GM19035 (cell line): ENCODE measurements at regions not wholly inside any gene's neighbourhood (a gene's known extent, or its start where the extent isn't known, plus 50 kb on each side); places are given as distances from the start of the nearest gene placed in this dataset.
"Not testable (repeated sequence)": the region's sequence is repeated elsewhere in the genome, so short reads cannot be mapped to it uniquely, and the experiment has no call there.

Experiments used
- ATAC-seq: cut with Tn5 transposase; IDR thresholded peaks from one replicate; pipeline ENCODE4 v1.9.1; 2021; ENCODE audit not compliant: unreplicated experiment

DNA sequence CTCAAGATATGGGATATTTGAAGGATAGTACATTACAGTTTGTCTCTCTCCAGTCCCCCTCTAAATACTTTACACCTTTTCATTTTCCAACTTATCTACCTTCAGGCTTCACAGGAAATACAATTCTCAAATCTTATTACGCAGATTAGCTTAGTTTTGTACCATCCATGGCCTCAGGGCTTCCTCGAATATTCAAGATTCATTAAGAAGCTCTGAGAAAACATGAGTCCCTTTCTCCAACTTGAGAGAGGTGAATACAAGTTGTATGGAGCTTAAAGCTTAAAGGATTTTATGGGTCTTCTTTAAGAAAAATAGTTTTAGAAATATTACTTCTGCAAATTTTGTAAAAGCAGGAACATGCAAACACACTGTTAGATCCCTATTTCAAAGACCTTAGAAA lies 1212.5 kb downstream of the GALC start:
- ATAC-seq, result no peak

DNA sequence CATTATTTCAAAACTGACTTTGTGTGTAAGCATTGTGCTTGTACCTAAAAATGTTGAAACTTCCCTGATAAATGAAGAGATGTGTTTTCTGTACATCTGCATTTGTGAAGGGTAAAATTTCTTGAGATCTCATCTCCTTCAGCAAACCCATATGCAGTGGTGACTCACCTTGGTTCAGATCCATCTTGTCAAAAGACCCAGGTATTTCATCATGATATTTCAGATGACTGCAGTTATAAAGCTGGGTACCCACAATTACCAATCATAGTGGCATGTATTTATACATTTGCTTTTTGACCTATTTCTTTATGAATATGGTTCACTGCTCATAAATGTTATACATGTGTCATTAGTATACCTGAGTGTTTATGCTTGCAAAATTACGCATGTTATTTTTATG lies 1213.6 kb downstream of the GALC start:
- no peak for ATAC-seq

DNA sequence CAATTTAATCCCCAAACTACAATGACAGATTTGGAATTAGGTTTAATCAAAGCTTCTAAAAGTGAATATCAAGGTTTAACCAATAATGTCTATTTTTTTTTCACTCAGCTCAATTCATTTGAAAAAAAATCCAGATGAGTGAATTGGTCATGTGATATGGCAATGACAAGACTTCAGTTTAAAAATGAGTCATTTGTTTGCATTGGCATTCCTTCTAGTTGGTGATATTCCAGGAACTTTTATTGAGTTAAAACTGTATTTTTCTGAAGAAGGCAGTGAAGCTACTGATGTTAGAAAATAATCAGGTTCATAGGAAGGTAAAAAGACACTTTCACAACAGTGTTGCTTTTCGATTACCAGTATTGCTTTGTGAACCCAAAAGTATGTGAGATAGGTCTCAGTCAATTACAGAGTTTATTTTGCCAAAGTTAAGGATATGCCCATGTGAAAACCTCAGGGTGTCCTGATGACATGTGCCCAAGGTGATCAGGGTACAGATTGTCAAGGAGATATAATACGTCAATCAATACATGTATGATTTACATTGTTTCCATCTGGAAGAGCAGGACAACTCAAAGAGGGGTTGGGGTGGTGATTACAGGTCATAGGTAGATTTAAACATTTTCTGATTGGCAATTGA lies 1214.9 kb downstream of the GALC start:
- ATAC-seq, result no peak

DNA sequence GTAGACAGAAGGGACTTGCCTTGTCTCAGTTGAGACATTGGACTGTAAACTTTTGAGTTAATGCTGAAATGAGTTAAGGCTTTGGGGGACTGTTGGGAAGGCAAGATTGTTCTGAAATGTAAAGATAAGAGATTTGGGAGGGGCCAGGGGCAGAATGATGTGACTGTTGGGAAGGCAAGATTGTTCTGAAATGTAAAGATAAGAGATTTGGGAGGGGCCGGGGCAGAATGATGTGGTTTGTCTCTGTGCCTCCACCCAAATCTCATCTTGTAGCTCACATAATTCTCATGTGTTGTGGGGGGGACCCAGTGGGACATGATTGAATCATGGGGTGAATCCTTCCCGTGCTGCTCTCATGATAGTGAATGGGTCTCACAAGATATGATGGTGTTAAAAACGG lies 1217.1 kb downstream of the GALC start:
- ATAC-seq, result not testable (repeated sequence)

DNA sequence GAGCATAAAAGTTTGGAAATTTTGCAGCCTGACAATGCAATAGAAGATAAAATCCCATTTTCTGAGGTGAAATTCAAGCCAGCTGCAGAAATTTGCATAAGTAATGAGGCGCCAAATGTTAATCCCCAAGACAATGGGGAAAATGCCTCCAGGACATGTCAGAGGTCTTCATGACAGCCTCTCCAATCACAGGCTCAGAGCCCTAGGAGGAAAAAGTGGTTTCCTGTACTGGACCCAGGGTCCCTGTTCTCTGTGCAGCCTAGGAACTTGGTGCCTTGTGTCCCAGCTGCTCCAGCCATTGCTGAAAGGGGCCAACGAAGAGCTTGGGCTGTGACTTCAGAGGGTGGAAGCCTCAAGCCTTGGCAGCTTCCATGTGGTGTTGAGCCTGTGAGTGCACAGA lies 1218.1 kb downstream of the GALC start:
- ATAC-seq, result no peak

DNA sequence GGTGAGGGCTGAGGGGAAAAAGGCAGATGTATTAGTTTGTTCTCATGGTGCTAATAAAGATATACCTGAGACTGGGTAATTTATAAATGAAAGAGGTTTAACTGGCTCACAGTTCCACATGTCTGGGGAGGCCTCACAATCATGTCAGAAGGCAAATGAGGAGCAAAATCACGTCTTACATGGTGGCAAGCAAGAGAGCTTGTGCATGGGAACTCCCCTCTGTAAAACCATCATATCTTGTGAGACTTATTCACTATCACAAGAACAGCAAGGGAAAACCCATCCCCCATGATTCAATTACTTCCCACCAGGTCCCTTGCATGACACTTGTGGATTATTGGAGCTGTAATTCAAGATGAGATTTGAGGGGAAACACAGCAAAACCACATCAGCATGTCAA lies 1220.9 kb downstream of the GALC start:
- ATAC-seq, result no peak

DNA sequence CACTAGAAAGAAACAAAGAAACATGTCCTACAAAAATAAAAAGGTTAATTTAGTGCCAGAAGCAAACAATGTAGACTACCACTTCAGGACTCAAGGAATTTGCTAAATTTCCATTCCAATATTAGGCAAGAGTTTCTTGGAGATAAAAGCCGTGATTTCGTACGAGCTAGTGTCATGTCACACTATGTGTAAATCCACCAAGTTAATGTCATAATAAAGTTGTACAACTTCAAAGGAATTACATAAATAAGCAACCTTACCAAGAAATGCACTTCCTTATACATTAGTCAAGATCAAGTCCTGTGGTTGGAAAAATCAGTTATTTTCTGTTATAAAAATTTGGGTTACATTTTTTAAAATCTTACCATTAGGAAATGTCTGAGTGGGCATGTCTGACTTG lies 1222.8 kb downstream of the GALC start:
- no peak for ATAC-seq

DNA sequence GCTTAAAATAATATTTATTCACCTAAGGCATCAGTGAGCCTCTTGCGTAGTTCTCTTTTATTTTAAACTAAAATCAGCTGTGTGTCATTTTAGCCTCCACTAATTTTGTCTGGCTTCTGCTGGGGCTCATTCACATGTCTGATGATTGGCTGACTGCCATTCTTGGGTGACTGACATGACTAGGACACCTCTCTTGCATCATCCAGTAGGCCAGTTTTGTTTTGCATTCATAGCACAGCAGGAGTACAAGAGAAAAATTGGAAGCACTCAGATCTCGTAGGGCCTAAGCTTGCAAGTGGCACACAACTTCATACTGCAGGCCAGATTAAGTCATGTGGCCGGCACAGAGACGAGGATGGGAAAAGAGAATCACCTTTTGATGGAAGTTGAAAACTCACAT lies 1226.5 kb downstream of the GALC start:
- ATAC-seq, result no peak

DNA sequence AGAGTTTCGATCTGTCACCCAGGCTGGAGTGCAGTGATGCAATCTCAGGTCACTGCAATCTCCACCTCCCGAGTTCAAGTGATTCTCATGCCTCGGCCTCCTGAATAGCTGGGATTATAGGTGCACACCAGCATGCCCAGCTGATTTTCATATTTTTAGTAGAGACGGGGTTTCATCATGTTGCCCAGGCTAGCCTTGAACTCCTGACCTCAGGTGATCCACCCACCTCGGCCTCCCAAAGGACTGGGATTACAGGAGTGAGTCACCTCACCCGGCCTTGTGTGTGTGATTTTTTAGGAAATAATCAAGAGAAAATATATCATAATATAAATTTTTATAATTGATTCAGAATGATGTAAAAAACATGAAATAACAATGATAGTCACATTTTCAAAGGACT lies 1231.4 kb downstream of the GALC start:
- no peak for ATAC-seq

DNA sequence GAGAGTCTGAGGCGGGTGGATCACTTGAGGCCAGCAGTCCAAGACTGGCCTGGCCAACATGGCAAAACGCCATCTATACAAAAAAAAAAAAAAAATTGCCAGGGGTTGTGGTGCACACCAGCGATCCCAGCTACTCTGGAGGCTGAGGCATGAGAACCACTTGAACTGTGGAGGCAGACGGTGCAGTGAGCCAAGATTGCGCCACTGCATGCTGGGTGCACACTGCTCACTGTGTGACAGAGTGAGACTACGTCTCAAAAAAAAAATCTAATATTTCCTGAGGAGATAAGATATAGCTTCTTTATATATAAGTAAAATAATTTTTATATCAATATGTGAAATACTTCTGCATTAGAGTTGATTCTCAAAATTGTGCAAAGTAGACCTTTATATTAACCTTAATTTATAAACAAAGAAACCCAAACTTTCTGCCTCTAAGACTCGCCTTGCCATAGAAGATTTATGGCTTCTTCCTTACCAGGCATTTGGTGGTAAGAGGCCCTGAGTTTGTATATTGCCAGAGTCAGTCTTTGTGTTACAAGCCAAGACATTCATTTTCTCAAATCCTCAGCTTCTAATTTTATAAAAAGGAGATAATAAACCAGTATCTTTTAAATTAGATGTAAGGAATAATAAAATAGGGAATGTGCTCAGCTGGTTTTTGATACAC lies 1226.7 kb downstream of the FLRT2 start:
- no peak for ATAC-seq

DNA sequence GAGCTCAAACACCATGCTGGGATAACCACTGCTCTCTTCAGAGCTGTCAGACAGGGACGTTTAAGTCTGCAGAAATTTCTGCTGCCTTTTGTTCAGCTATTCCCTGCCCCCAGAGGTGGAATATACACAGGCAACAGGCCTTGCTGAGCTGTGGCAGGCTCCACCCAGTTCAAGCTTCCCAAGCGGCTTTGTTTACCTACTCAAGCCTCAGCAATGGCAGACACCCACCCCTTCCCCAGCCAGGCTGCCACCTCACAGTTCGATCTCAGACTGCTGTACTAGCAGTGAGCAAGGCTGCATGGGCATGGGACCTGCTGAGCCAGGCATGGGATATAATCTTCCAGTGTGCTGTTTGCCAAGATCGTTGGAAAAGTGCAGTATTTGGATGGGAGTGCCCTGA lies 1220.5 kb downstream of the FLRT2 start:
- not testable (repeated sequence) for ATAC-seq

DNA sequence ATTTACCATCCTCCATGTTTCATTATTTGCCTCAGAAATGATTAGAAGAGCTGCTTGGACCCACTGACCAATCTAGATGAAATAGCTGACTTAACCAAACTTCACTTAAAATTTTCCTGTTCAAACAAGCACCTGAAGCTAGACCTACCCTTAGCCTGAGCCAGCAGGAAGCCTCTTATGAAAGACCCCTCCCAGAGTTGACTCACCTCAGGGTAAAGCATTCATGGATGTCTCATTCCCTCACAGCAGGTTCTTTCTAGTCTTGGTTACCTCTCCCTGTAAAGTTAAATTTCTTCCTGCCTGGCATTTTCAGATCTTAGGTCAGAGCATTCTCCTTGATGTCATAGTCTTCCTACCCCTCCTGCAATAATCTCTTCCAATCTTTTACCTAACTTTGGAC lies 1209.8 kb downstream of the FLRT2 start:
- no peak for ATAC-seq

DNA sequence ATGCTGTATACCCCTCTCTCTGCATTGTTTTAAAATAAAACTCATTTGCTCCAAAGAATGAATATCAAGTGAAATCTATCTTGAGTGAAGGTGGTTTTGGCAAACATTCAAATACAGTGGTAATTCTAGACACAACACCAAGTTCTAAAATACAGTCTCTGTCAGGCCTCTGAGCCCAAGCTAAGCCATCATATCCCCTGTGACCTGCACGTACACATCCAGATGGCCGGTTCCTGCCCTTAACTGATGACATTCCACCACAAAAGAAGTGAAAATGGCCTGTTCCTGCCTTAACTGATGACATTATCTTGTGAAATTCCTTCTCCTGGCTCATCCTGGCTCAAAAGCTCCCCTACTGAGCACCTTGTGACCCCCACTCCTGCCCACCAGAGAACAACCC lies 1201.5 kb downstream of the FLRT2 start:
- not testable (repeated sequence) for ATAC-seq

DNA sequence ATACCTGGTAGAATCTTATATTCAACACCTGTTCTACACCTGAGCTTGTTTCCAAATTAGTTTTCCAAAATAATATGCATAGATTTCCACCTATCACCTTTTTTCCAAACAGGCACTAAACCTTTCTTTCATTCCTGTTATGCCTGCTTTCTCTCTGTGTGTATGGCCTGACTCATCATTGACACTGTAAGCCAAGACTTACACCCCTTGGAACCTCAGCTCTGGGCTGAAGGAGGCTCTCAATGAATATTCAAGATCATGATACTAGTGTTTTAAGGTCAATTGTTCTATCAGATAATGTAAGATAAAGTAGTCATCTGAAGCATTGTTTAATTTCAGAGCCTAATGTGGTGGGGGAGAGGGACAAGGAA lies 1193.3 kb downstream of the FLRT2 start:
- no peak for ATAC-seq

DNA sequence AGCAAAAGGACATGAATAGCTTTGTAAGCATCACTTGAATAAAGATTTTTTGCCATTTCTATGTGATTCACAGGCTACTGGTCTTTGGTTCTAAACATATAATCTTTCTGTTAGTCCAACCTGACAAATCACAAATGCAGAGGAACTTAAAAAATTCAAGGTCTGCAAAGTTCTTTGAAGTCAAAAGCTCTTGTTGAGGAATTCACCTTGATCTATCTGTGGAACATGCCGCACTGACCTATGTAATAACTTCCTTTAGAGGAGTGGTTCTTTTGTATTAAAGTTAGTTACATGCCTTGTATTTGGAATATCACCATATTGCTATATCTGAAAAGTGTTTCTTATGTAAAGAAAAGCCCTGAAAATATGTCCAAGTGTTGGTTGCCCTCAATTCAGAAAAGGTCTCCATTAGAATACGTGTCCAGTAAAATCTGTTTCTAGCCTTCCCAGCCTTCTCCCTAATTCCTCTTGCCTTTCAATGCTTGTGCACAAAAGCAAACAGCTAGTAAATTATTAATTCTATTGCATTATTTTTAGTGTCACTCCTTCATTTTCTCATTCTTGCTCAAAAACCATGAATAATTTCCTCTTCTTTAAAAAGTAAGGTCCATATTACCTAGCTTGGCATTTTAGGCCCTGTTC lies 1192.8 kb downstream of the FLRT2 start:
- no peak for ATAC-seq

DNA sequence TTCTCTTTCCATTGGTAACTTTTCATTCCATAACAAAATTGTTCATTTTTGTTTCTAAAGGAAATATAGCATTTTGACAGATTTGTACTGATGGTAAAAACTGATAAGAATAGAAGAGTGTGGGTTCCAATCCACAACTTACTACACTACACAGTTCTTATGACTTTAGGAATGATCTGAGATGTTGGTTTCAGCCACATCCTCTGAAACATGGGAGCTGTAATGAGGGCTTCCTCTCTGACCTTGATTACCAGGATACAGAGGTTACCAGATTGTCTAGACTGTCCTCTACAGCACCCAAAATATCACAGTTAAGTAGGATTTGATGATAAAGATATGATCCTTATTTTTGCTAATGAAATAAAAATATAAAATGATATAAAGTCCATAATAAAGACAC lies 1184.6 kb downstream of the FLRT2 start:
- ATAC-seq, result no peak

DNA sequence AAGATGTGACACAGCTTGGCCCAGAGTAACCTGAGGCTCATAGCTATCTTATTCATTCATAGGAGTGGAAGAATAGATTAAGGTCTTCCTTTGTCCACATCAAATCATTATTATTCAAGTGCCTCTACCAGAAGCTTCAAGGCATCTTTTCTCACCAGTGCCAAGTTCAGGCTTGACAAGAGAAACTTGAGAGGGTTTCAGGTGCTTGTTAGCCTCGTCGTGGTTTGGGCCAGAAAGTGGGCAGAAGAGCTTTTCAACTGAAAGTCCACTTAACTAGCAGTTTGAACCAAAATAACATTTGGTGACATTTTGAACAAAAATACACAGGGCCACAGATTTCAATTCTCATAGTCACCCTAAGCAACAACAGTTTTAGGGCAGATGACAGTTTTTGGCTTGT lies 1184.2 kb downstream of the FLRT2 start:
- no peak for ATAC-seq

DNA sequence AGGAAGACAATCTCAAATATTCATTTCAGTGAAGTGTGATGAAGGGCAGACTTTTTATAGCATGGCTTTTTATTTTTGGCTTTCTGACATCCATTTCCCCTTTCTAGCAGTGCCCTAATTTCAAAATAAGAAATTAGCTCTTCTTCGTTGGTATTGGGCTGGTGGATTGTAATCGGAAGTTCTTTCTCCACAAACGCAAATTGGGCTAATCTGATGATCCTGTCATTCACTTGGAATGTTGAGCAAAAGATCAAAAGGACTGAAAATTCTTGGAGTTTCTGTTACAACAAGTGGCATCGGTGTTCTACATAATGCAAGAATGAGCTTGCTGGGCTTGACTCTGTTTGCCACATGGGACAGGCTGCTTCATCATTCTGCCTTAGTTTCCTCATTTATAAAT lies 1182.8 kb downstream of the FLRT2 start:
- ATAC-seq, result no peak

DNA sequence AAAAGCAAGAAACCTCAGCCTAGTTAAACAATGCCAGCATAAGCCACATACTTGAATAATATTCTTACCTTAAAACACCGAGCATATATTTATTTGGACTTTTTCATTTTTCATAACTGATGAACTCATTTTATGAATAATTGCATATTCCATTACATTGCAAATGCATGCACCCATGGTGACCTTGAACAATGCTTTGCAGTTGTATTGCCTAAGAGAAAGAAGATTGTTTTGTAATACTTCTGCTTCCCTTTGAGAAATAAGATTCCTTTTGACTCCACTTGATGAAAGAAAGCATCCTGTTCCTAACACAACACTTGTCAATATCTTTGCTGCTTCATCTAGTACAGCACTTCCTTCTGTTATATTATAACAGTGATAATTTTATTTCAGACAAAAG lies 1182.2 kb downstream of the FLRT2 start:
- ATAC-seq, result no peak

DNA sequence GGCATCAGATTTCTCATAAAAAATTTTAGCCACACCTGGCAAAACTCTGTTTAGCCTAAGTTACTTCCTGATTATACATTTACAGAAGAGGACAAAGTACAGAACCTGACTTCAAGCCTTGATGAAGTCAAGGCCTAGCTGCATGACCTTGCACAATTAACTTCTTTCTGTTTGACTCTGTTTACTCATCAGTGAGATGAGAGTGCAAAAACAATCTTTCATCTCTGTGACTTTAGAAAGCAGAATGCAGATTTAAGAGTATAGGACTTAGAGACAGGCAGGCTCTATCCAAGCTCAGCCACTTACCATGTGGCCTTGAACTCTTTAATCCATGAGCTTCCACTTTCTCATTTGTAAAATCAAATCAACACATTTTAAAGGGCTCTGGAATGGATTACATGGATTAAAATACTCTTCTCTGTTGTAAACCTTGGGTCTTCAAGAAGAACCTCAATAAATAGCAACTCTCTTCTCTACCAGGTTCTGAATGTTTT lies 1178.9 kb downstream of the FLRT2 start:
- no peak for ATAC-seq

DNA sequence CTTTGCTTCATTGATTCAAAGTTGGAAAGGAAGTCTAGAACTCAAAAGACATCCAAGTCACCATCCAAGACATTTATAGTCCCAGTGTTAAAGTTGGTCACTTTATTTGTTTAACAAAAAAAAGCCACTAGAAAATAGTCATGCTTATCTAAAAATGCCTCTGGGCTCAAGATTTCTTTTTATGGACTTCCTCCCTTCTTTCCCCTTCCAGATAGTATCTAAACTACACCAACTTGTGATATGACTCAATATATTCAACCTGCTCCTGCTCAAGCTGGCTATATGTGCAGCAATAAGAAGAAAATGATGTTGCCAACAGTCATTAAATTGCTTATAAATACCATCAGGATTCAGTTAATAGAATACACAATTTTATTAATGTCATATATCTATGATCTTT lies 1177.1 kb downstream of the FLRT2 start:
- no peak for ATAC-seq

DNA sequence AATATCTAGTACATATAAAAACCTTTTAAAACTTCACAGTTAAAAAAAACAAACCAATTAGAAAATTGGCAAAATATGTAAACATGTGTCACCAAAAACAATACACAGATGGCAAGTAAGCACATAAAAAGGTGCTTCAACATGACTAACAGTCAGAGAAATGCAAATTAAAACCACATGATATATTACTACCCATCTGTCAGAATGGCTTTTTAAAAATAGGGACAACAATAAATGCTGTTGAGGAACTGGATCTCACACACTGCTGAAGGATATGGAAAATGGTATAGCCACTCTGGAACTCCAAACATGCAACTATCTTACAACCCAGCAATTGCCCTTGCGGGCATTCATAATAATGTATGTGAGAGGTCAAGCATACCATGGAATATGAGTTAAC lies 1153.6 kb downstream of the FLRT2 start:
- ATAC-seq, result no peak

DNA sequence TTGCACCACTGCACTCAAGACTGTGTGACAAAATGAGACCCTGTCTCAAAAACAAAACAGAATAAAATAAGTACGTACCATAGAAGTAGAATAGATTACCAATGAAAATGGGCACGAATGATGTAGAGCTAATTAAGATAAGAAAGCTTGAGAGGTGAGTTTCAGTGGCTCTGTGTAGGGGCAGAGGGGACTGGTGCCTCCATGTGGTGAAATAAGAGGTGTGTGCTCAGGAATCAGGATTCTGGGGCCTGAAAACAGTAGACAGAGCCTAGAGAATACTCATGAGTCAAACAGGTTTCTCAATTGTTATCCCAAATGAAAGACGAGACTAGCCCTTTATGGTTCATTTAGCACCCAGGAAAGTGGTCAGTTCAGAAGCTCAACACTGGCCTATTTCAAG lies 1145.1 kb downstream of the FLRT2 start:
- ATAC-seq, result no peak
